Occipital lobe (tissue), 1 donor: ENCODE measurements at regions not wholly inside any gene's neighbourhood (a gene's known extent, or its start where the extent isn't known, plus 50 kb on each side); places are given as distances from the start of the nearest gene placed in this dataset.

ENCODE experiments used
- DNase-seq: peaks from one replicate; lab custom pipeline; 2025; lab: John Stamatoyannopoulos, UW

- DNase-seq: no peak
Observed at GRCh38 chr7:46554688-46555422, 633.8 kb upstream of the IGFBP3 start.

GRCh38 chr7:46551603-46552002, 630.5 kb upstream of the IGFBP3 start:
- no peak for DNase-seq

GRCh38 chr7:46550864-46551263, 629.8 kb upstream of the IGFBP3 start:
- DNase-seq: no peak

- DNase-seq: no peak
Observed at GRCh38 chr7:46549892-46550639, 629.0 kb upstream of the IGFBP3 start.

GRCh38 chr7:46549347-46549746, 628.3 kb upstream of the IGFBP3 start:
- DNase-seq: no peak

GRCh38 chr7:46547044-46547443, 626.0 kb upstream of the IGFBP3 start:
- DNase-seq: no peak

GRCh38 chr7:46545790-46546189, 624.7 kb upstream of the IGFBP3 start:
- DNase-seq: no peak

GRCh38 chr7:46544396-46545008, 623.4 kb upstream of the IGFBP3 start:
- no peak for DNase-seq

GRCh38 chr7:46542076-46542475, 621.0 kb upstream of the IGFBP3 start:
- DNase-seq: no peak

- DNase-seq: no peak
Observed at GRCh38 chr7:46539892-46540483, 618.9 kb upstream of the IGFBP3 start.

- no peak for DNase-seq
Observed at GRCh38 chr7:46537191-46537905, 616.3 kb upstream of the IGFBP3 start.

GRCh38 chr7:46534664-46535588, 613.9 kb upstream of the IGFBP3 start:
- DNase-seq: no peak

GRCh38 chr7:46533946-46534345, 612.9 kb upstream of the IGFBP3 start:
- DNase-seq: no peak

- DNase-seq: no peak
Observed at GRCh38 chr7:46532571-46532970, 611.5 kb upstream of the IGFBP3 start.

GRCh38 chr7:46530081-46530750, 609.1 kb upstream of the IGFBP3 start:
- no peak for DNase-seq

GRCh38 chr7:46527360-46527759, 606.3 kb upstream of the IGFBP3 start:
- no peak for DNase-seq

GRCh38 chr7:46525876-46526275, 604.8 kb upstream of the IGFBP3 start:
- no peak for DNase-seq

GRCh38 chr7:46524350-46524749, 603.3 kb upstream of the IGFBP3 start:
- no peak for DNase-seq

- no peak for DNase-seq
Observed at GRCh38 chr7:46522354-46522906, 601.4 kb upstream of the IGFBP3 start.

GRCh38 chr7:46518713-46519112, 597.6 kb upstream of the IGFBP3 start:
- no peak for DNase-seq
